ENCODE measurements at regions not wholly inside any gene's neighbourhood (a gene's known extent, or its start where the extent isn't known, plus 50 kb on each side); places are given as distances from the start of the nearest gene placed in this dataset.

- no peak for DNase-seq
These were observed 55.5 kb downstream of the DRD1 start for GRCh38 chr5:175388531-175388930.

DNA sequence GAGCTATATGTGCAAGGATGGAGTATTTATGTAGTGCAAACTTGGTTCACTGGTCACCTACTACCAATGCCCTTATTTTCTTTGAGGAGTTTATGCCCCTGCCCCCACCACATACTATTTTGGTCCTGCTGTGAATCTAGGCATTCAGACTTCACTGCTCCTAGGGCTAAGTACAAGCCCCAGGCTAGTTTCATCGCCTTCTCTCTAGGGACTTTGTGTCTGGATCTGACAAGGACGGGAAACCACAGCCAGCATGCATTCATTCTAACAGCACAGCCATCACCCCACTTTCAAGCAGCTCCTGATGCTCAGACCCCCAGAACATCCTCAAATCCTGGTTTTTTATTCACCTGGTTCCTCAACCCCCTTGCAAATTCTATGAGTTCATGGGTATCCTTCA, 56.8 kb downstream of the DRD1 start:
- DNase-seq: no peak

- DNase-seq: no peak
These were observed 57.5 kb downstream of the DRD1 start for GRCh38 chr5:175386526-175386925.

DNA sequence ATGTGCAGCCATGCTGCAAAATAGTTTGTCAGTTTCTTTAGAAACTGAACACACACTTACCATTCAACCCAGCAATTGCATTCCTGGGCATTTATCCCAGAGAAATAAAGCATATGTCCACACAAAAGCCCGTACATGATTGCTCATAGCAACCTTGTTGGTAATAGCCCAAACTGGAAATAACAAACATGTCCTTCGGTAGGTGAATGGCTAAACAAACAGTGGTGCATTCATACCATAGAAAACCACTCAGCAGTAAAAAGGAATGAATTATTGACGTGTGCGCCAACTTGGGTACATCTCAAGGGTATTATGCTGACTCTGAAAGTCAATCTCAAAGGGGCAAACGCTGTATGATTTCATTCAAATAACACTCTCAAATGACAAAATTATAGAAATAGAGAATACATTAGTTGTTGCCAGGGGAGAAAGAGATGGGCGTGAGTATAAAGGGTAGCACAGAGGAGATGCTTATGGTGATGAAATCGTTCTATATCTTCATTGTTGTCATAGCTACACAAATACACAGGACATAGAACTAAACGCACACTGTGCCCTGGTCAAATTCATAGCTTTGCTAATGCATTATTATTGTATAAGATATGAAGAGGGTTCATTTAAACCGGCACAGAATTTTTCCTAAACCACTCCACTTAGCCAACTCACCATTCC, 58.2 kb downstream of the DRD1 start:
- DNase-seq: peak; percentile 20

GRCh38 chr5:175384724-175385552, 59.0 kb downstream of the DRD1 start:
- no peak for DNase-seq

DNA sequence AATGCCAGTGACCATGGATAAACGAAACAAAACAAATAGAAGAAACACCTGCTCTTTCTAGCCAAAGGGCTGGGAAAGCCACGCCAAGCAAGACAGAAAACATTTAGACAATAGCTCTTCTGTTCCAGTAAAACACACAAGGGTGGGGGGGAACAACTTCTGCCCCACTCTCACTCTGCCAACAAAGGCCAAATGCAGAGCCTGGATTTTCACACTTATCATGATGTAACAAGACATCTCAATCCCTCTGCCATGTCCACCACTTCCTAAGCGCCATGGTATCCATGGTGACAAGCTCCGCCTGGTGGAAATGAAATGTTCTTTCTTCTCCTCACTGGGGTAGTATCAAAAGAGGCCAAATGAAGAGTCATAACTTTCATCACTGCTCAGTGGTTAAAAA, 60.6 kb downstream of the DRD1 start:
- DNase-seq: no peak

DNA sequence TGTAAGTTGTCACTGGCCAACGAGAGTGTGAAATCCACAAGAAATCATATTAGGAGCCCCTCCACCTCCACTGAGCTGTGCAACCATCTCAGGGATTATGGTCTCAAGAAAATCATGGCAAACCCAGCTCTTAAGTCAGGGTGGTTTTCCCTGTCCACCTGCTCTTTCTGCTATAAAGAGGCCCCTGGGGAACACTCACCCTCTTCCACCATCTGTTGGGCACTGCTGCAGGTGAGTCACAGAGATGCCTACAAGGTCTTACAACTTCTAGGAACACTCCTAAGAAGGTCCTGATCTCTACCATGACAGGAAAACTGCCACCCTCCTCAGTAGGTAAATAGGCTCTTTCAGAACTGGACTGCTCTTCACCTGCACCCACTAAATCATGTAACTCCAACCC, 61.8 kb downstream of the DRD1 start:
- DNase-seq: no peak

- no peak for DNase-seq
These were observed 62.9 kb downstream of the DRD1 start for GRCh38 chr5:175381130-175381529.

DNA sequence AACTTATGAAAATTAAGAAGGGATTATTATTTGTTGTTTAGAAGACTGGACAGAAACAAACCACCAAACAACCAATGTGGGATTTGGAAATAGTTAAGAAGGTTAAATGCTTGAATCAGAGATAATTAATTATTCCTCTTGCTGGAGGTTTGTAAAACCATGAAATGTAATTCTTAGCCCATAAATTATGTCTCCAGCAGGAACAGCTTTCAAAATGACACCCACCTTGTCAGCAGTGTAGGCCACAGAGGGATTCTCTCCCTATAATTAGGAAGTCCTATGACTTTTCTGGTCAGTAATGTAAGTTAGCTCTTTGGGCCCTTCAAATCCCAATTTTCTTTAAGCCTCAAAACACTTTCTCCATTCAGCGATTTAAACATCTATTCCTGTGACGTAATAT, 63.3 kb downstream of the DRD1 start:
- peak; percentile 4 for DNase-seq

GRCh38 chr5:175379867-175380266, 64.1 kb downstream of the DRD1 start:
- no peak for DNase-seq

GRCh38 chr5:175378444-175379028, 65.4 kb downstream of the DRD1 start:
- peak; percentile 91 for DNase-seq

DNA sequence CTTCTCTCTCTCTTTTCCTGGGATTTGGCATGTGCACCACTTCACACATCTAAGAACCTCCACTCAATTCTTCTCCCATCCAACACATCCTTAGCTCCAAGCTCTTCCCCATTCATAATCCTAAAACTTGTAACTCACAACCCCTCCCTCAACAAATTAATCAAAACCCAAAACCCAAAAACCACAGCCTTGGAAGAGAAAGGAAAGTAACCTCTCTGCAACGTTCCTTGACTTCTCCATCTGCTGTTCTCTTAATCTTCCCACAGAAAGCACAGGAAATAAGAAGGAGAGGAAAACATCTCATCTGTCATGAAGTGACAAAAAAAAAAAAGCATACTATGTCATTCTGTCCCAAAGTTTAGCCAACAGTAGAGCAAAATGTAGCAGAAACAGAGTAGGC, 66.2 kb downstream of the DRD1 start:
- peak; percentile 17 for DNase-seq

GRCh38 chr5:175374166-175374875, 69.7 kb downstream of the DRD1 start:
- no peak for DNase-seq

DNA sequence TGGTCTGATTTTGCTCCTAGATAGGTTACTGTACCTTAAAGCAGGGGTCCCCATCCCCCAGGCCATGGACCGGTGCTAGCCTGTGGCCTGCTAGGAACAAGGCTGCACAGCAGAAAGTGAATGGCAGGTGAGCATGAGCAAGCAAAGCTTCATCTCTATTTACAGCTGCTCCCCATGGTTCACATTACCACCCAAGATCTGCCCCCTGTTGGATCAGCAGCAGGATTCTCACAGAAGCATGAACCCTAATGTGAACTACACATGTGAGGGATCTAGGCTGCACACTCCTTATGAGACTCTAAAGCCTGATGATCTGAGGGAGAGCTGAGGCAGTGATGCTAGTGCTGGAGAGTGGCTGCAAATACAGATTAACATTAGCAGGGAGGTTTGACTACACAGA, 78.1 kb downstream of the DRD1 start:
- DNase-seq: no peak

GRCh38 chr5:175363300-175363699, 80.7 kb downstream of the DRD1 start:
- DNase-seq: no peak

- DNase-seq: no peak
These were observed 86.0 kb downstream of the DRD1 start for GRCh38 chr5:175357995-175358394.

DNA sequence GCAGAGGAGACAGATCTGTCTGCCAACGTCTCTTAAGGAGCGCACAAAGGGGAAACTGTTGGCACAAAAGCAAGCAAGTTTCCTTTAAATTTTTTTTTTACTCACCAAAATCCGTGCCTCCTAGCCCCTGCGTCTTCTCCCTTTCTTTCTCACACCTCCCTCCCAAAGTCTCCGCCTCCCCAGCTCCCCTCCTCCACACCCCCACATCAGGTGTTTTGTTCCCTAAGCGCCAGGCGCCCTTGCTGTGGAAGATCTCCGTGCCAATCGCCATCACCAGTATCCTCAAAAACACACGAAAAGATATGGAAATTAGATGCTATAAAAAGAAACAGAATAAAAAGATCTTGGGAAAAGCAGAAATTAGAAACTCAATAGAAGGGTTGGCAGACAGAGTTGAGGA, 87.6 kb downstream of the DRD1 start:
- DNase-seq: no peak

- DNase-seq: no peak
These were observed 89.0 kb downstream of the DRD1 start for GRCh38 chr5:175354964-175355363.

- DNase-seq: peak; percentile 4
These were observed 90.1 kb downstream of the DRD1 start for GRCh38 chr5:175353926-175354325.

- DNase-seq: no peak
These were observed 91.9 kb downstream of the DRD1 start for GRCh38 chr5:175351897-175352590.

DNA sequence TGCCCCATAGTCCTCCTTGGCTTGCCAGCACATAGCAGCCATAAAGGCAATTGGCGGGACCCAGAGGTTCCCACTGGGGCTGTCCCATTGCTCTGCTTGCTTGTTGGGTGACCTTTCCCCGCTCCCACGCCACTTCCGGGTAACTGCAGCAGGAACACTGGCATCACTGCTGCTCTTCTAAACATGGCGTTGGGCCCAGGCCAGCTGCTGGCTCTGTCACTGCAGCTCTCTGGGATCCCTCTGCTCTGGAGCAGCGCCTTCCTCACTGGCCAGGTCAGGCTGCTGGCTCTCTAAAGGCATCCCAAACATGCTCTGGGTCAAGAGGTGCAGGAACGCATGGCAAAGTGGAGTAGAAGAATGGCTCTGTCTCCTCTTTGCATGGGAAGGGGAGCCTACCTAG, 92.9 kb downstream of the DRD1 start:
- no peak for DNase-seq

DNA sequence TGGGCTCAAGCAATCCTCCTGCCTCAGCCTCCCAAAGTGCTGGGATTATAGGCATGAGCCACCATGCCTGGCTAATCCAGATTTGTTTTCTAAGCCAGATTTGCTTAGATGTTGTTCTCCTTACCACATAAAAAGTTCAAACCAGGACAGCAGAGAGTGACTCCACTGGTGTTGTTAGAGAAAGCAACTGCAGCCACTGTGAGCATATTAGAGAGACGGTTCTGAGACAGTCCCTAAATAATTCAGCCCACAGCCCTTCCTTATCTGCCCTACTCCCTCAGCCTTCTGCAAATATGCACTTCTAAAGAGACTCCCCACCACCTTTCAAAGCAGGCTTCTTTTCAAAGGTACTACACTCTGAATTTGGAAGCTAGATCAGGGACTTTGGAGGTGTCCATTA, 96.1 kb downstream of the DRD1 start:
- no peak for DNase-seq

DNA sequence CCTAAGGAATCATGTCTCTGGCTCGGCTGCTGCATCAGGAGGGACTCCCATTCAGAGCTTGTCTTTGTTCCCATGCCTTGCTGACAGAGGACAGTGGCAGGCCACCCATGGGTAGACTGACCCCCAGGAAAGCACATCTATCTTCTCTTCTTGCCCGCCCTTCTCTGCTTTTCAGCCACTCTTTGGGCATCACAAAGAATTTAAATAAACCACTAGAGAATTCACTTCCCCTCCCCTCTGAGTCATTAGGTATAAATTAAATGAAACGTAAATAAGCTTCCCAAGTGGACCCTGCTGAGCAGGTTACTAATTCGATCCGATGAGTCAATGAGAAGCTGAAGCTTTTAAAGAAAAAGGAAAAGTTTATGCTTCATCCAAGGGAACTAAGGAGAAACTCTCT, 97.0 kb downstream of the DRD1 start:
- peak; percentile 65 for DNase-seq

Data from fibroblast of upper back skin (primary cell).